C4-2B (cell line): ENCODE measurements at regions not wholly inside any gene's neighbourhood (a gene's known extent, or its start where the extent isn't known, plus 50 kb on each side); places are given as distances from the start of the nearest gene placed in this dataset.

ENCODE experiments used
- CTCF ChIP-seq: fragments of 450-650 bp; conservative IDR thresholded peaks from 2 replicates; pipeline ENCODE4 v1.5.1; 2017; ENCODE audit warnings: mild to moderate bottlenecking
- ZFX ChIP-seq: fragments of 450-650 bp; IDR thresholded peaks from 2 replicates; pipeline ENCODE4 v1.6.1; 2017

GRCh38 chr3:194261581-194262063 lies 89.5 kb downstream of the CPN2 start:
- TF ChIP-seq CTCF (no peak), ZFX (no peak)
